ENCODE measurements at regions not wholly inside any gene's neighbourhood (a gene's known extent, or its start where the extent isn't known, plus 50 kb on each side); places are given as distances from the start of the nearest gene placed in this dataset.

DNA sequence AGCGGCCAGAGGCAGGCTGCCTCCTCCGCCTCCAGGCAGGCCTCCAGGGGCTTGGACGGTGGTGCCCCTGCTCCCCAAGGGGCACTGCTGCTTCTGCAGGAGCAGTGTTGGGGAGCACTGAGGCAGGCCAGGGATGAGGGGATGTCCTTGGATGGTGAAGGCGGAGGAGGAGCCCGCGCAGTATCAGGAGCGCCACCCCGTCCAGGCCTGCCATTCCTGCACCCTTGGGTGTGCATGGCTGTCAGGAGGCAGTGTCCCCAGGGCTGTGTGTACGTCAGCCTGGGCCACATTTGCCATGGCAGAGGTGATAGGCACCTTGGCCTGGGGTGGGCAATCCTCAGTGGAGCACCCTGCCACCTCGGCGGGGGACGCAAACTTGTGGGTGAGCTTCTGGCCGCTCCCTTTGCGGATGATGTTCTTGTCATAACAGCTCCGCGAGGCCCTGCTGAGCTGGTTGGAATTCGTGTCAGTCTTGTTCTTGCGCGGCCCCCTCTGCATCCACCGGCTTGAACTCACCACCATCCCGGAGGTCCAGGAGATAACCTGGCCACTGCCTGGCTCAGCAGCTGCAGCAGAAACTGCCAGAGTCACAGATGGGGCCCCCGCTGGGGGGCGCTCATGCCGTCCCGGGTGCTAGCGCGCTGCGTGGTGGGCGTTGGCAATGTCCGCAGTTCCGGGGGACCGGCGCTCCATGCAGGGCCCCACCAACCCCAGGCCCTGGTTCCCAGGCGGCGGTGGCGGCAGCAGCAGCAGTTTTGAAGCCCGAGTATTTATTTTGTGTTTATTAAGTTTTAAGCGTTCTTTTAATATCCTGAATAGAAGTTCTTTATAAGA is 182.3 kb upstream of the ADCY1 start (continued):
- TF ChIP-seq CEBPB (IDR thresholded peaks at IDR 0.05; ENCODE audit: borderline replicate concordance in 1 of 2, low read depth in 2 of 2, low read length in 2 of 2) (no peak), ZNF207 (IDR thresholded peaks at IDR 0.05; ENCODE audit: borderline replicate concordance) (no peak)
- TF ChIP-seq, protein P1, sequence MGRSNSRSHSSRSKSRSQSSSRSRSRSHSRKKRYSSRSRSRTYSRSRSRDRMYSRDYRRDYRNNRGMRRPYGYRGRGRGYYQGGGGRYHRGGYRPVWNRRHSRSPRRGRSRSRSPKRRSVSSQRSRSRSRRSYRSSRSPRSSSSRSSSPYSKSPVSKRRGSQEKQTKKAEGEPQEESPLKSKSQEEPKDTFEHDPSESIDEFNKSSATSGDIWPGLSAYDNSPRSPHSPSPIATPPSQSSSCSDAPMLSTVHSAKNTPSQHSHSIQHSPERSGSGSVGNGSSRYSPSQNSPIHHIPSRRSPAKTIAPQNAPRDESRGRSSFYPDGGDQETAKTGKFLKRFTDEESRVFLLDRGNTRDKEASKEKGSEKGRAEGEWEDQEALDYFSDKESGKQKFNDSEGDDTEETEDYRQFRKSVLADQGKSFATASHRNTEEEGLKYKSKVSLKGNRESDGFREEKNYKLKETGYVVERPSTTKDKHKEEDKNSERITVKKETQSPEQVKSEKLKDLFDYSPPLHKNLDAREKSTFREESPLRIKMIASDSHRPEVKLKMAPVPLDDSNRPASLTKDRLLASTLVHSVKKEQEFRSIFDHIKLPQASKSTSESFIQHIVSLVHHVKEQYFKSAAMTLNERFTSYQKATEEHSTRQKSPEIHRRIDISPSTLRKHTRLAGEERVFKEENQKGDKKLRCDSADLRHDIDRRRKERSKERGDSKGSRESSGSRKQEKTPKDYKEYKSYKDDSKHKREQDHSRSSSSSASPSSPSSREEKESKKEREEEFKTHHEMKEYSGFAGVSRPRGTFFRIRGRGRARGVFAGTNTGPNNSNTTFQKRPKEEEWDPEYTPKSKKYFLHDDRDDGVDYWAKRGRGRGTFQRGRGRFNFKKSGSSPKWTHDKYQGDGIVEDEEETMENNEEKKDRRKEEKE (IDR thresholded peaks at IDR 0.05), result no peak
- TF ChIP-seq, protein P2, sequence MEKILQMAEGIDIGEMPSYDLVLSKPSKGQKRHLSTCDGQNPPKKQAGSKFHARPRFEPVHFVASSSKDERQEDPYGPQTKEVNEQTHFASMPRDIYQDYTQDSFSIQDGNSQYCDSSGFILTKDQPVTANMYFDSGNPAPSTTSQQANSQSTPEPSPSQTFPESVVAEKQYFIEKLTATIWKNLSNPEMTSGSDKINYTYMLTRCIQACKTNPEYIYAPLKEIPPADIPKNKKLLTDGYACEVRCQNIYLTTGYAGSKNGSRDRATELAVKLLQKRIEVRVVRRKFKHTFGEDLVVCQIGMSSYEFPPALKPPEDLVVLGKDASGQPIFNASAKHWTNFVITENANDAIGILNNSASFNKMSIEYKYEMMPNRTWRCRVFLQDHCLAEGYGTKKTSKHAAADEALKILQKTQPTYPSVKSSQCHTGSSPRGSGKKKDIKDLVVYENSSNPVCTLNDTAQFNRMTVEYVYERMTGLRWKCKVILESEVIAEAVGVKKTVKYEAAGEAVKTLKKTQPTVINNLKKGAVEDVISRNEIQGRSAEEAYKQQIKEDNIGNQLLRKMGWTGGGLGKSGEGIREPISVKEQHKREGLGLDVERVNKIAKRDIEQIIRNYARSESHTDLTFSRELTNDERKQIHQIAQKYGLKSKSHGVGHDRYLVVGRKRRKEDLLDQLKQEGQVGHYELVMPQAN (conservative IDR thresholded peaks at IDR 0.05), result no peak
- TF ChIP-seq, protein P3, sequence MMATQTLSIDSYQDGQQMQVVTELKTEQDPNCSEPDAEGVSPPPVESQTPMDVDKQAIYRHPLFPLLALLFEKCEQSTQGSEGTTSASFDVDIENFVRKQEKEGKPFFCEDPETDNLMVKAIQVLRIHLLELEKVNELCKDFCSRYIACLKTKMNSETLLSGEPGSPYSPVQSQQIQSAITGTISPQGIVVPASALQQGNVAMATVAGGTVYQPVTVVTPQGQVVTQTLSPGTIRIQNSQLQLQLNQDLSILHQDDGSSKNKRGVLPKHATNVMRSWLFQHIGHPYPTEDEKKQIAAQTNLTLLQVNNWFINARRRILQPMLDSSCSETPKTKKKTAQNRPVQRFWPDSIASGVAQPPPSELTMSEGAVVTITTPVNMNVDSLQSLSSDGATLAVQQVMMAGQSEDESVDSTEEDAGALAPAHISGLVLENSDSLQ (IDR thresholded peaks at IDR 0.05), result no peak

All from GM12878 (cell line).